Activated CD4-positive, alpha-beta T cell treated with anti-CD3 and anti-CD28 coated beads, Interleukin-2, Interleukin-6, amounts not matched to agents 100 ng/mL and 50 ng/mL, durations not matched to agents 16 hours and 8 hours (primary cell): ENCODE measurements at regions not wholly inside any gene's neighbourhood (a gene's known extent, or its start where the extent isn't known, plus 50 kb on each side); places are given as distances from the start of the nearest gene placed in this dataset.

ENCODE experiments used
- DNase-seq: peaks from one replicate; pipeline ENCODE4 v3.0.0-alpha.2; 2020

- no peak for DNase-seq
Measured at GRCh38 chr20:11813106-11813890, 104.4 kb upstream of the BTBD3 start.

GRCh38 chr20:11814267-11814666 is 103.4 kb upstream of the BTBD3 start:
- DNase-seq = no peak

- DNase-seq = no peak
Measured at GRCh38 chr20:11820838-11821237, 96.9 kb upstream of the BTBD3 start.

GRCh38 chr20:11822540-11822794 is 95.2 kb upstream of the BTBD3 start:
- DNase-seq = no peak

GRCh38 chr20:11826334-11826733 is 91.4 kb upstream of the BTBD3 start:
- no peak for DNase-seq

- no peak for DNase-seq
Measured at GRCh38 chr20:11832397-11832796, 85.3 kb upstream of the BTBD3 start.

- no peak for DNase-seq
Measured at GRCh38 chr20:11832851-11833250, 84.8 kb upstream of the BTBD3 start.

- no peak for DNase-seq
Measured at GRCh38 chr20:11833825-11834224, 83.9 kb upstream of the BTBD3 start.

- no peak for DNase-seq
Measured at GRCh38 chr20:11838076-11838636, 79.5 kb upstream of the BTBD3 start.

- DNase-seq = no peak
Measured at GRCh38 chr20:11841972-11842461, 75.7 kb upstream of the BTBD3 start.

GRCh38 chr20:11843289-11843688 is 74.4 kb upstream of the BTBD3 start:
- DNase-seq = no peak

- no peak for DNase-seq
Measured at GRCh38 chr20:11844691-11845090, 73.0 kb upstream of the BTBD3 start.

GRCh38 chr20:11845340-11845739 is 72.4 kb upstream of the BTBD3 start:
- DNase-seq = no peak

- no peak for DNase-seq
Measured at GRCh38 chr20:11846131-11846530, 71.6 kb upstream of the BTBD3 start.

- DNase-seq = no peak
Measured at GRCh38 chr20:11847827-11848226, 69.9 kb upstream of the BTBD3 start.

GRCh38 chr20:11849270-11849915 is 68.3 kb upstream of the BTBD3 start:
- DNase-seq = no peak

- DNase-seq = no peak
Measured at GRCh38 chr20:11849976-11850670, 67.6 kb upstream of the BTBD3 start.

- DNase-seq = no peak
Measured at GRCh38 chr20:11850901-11851300, 66.8 kb upstream of the BTBD3 start.

GRCh38 chr20:11851646-11852045 is 66.0 kb upstream of the BTBD3 start:
- no peak for DNase-seq

GRCh38 chr20:11852189-11852588 is 65.5 kb upstream of the BTBD3 start:
- no peak for DNase-seq

GRCh38 chr20:11852811-11853210 is 64.9 kb upstream of the BTBD3 start:
- no peak for DNase-seq

- DNase-seq = no peak
Measured at GRCh38 chr20:11853359-11853758, 64.3 kb upstream of the BTBD3 start.

- no peak for DNase-seq
Measured at GRCh38 chr20:11861479-11861878, 56.2 kb upstream of the BTBD3 start.
